Fibroblast of skin of left biceps (primary cell): ENCODE measurements at regions not wholly inside any gene's neighbourhood (a gene's known extent, or its start where the extent isn't known, plus 50 kb on each side); places are given as distances from the start of the nearest gene placed in this dataset.
"Not testable (repeated sequence)": the region's sequence is repeated elsewhere in the genome, so short reads cannot be mapped to it uniquely, and the experiment has no call there.

Source experiments
- DNase-seq, 2 experiments: peaks; one replicate each; pipeline ENCODE4 v3.0.0-alpha.2; 2013; ENCODE audit warnings: low read depth in 2 of 2

- no peak for DNase-seq
Observed at GRCh38 chr13:76014406-76015318, 378.5 kb downstream of the LMO7 start.

- DNase-seq: no peak
Observed at GRCh38 chr13:76012091-76012721, 376.1 kb downstream of the LMO7 start.

GRCh38 chr13:76009267-76009890, 373.2 kb downstream of the LMO7 start:
- DNase-seq: no peak

- no peak for DNase-seq
Observed at GRCh38 chr13:76004416-76004815, 368.3 kb downstream of the LMO7 start.

DNA sequence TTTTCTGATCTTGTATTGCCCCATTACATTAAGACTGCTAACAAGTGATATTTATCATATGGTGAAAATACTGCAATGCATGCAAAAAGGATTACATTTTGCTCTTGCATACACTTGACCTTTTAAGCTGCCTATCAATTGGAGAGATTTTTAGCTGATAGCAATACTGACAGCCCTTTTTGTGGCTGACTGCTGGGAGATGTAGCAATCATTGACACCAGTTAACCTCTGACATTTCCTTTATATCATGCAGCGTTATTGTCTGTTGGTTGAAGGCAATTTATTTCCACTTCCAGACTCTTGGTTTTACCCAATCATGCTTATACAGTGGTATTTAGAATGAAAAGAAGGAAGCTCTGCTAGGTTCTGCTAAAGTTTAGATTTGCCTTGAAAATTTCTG, 364.0 kb downstream of the LMO7 start:
- no peak for DNase-seq

DNA sequence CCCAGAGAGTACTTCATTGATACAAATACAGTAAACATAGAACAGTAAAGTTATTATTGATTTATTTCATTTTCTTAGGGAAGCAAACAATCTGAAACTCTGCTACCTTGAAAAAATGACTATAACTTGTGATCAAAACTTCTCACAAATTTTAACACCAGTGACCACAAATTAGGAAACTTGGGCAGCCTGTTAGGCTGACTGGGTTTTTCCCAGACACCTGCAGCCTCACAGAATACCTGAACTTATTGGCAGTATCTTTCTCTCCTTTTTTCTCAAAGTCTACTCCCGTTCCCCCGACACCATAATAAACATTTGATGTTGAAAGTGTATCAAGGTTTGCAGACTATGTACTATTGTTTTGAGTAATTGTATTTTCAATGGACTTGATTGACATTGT, 360.5 kb downstream of the LMO7 start:
- DNase-seq: no peak

DNA sequence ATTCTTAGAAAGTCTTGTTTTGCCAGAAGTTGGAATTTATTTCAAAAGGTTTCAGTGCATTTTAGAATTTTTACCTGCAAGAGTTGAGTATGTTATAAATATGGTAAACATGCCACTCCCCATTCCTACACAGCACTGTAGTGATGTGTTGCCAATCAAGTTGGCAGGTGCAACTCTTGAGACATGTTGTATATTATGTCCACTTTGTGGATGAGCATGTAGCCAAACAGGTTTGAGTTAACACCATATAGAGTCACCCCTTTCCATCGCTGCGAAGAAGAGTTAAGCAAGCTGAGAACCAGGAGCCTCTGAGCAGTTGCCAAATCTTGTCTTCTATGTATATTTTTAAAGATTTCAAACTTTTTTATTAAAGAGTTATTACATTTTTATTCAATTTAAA, 359.8 kb downstream of the LMO7 start:
- DNase-seq: no peak

DNA sequence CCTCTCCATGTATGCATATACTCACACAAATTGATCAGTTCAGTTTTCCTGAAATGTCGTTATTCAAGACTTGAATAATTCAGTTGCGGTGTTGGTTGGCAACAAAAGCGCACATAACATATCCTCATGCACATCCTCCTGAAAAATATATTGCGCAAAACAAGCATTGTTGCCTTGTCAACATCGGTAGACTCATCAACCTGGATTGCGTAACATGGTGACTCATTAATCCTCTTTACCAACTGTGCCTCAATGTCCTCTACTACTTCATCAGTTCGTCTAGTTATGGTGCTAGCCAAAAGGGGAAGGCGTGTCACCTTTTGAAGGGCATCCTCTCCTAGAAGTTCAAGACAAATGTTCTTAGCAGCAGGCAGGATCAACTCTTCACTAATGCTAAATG, 357.7 kb downstream of the LMO7 start:
- DNase-seq: no peak

GRCh38 chr13:75993241-75993640, 357.1 kb downstream of the LMO7 start:
- DNase-seq: no peak

GRCh38 chr13:75986818-75987217, 350.7 kb downstream of the LMO7 start:
- no peak for DNase-seq

GRCh38 chr13:75985132-75985531, 349.0 kb downstream of the LMO7 start:
- DNase-seq: no peak

GRCh38 chr13:75978818-75979217, 342.7 kb downstream of the LMO7 start:
- DNase-seq: no peak

GRCh38 chr13:75968103-75968838, 332.1 kb downstream of the LMO7 start:
- peak; percentile 4 to 5 for DNase-seq

- no peak for DNase-seq
Observed at GRCh38 chr13:75963302-75963701, 327.2 kb downstream of the LMO7 start.

GRCh38 chr13:75961911-75962310, 325.8 kb downstream of the LMO7 start:
- no peak for DNase-seq

- DNase-seq: no peak
Observed at GRCh38 chr13:75960538-75960994, 324.4 kb downstream of the LMO7 start.

DNA sequence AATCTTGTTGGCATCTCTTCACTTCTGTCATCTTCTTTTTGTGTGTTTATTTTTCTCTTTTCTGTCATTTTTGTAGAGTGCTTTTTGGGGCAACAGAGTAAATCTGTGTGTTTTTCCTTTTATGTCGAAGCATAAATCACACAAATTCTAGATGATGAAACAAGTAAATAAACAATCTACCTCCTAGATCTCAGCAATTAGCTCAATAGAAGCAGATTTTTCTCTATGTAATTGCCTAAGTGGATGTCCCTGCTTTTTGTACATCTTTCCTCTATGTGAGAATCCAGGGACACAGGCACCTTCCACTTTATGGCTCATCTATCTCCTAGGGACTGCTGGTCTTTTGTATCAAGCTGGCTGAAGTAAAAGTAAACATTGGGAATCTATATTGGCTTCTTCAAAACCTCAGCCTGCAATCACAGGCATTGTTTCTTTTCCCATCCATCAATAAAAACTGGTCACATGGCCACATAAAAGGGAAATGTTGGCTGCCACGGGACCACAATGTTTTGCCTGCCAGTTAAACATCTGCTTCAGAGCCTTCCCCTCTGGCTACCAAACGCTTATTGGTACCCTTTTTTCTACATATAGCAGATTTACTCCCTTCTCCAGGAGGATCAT, 323.8 kb downstream of the LMO7 start:
- no peak for DNase-seq

GRCh38 chr13:75953589-75953988, 317.5 kb downstream of the LMO7 start:
- not testable (repeated sequence) for DNase-seq

GRCh38 chr13:75947448-75947847, 311.3 kb downstream of the LMO7 start:
- no peak for DNase-seq

DNA sequence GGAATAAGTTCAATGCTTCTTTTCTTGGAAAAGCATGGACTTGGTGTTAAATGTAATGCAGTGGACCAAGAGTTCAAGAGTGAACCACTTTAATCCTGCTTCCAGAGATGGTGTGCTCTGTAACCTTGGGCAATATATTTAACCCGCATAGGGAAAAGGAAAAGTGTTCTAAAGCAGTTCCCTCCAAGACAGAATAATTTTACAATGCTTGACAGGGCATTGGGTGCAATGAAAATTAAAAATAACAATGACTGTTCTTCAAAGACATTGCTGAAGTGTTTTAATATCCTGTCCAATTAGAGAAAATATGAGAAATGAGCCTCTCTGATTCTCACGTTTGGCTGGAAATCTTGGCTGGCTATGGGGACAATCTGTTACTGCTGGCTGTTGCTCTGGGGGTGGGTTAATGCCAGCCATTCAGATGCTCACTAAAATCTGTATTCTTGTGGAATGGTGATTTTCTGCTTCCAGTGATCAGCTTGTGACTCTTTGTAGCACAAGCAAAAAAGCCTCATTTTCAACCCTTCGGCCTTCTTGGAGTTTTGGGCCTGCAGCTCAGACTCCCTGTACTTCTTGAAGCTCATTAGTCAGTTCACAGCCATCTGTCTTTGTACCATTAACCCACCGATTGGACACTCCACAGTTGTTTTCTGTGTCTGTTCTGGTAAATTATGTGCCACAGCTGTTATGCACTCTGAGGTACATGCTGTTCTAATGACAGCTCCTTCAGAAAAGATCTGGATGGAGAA, 310.6 kb downstream of the LMO7 start:
- DNase-seq: no peak
